Glutamatergic neuron (in vitro differentiated cells): ENCODE measurements at regions not wholly inside any gene's neighbourhood (a gene's known extent, or its start where the extent isn't known, plus 50 kb on each side); places are given as distances from the start of the nearest gene placed in this dataset.

ENCODE experiments used
- DNase-seq: peaks from one replicate; pipeline ENCODE4 v3.0.0; 2022
- H3K27ac Mint-ChIP-seq: one replicate; pipeline ENCODE4 v1.8.0; 2020; ENCODE audit warnings: mild to moderate bottlenecking, mixed read lengths, inconsistent platforms; ENCODE audit not compliant: unreplicated experiment
- H3K27me3 Mint-ChIP-seq: one replicate; pipeline ENCODE4 v1.8.0; 2020; ENCODE audit warnings: mild to moderate bottlenecking, moderate library complexity, mixed read lengths, inconsistent platforms; ENCODE audit not compliant: unreplicated experiment
- H3K36me3 Mint-ChIP-seq: one replicate; pipeline ENCODE4 v1.8.0; 2020; ENCODE audit warnings: mild to moderate bottlenecking, mixed read lengths, inconsistent platforms; ENCODE audit not compliant: unreplicated experiment
- H3K4me1 Mint-ChIP-seq: one replicate; pipeline ENCODE4 v1.8.0; 2020; ENCODE audit warnings: mild to moderate bottlenecking, low read depth, mixed read lengths, inconsistent platforms; ENCODE audit not compliant: unreplicated experiment
- H3K4me3 Mint-ChIP-seq: one replicate; pipeline ENCODE4 v1.8.0; 2020; ENCODE audit warnings: mild to moderate bottlenecking, mixed read lengths, inconsistent platforms; ENCODE audit not compliant: unreplicated experiment
- H3K9me3 Mint-ChIP-seq: one replicate; pipeline ENCODE4 v1.8.0; 2020; ENCODE audit warnings: mild to moderate bottlenecking, moderate library complexity, mixed read lengths, inconsistent platforms; ENCODE audit not compliant: unreplicated experiment
- CTCF ChIP-seq: fragments of 200-600 bp; sonication (generic); IDR thresholded peaks from one replicate; pipeline ENCODE4 v1.5.0; 2021; ENCODE audit not compliant: partially characterized antibody, unreplicated experiment

GRCh38 chr21:38747810-38748209 lies 57.9 kb upstream of the ETS2 start:
- peaks cover 2% of the 10 kb centered on the region for H3K4me1 Mint-ChIP-seq
- DNase-seq = no peak
- no peak overlapping the region for H3K4me3 Mint-ChIP-seq
- TF ChIP-seq CTCF = no peak
- H3K36me3 Mint-ChIP-seq = peaks cover 14% of the 10 kb centered on the region
- no peak overlapping the region for H3K27ac Mint-ChIP-seq
- H3K27me3 Mint-ChIP-seq = peaks cover 2% of the 10 kb centered on the region
- H3K9me3 Mint-ChIP-seq = no peaks in the 10 kb centered on the region

GRCh38 chr21:38751379-38752050 lies 54.2 kb upstream of the ETS2 start:
- Mint-ChIP-seq H3K9me3 (no peaks in the 10 kb centered on the region), H3K4me3 (no peak overlapping the region), H3K27me3 (peaks cover 4% of the 10 kb centered on the region), H3K27ac (no peak overlapping the region), H3K4me1 (peaks cover 6% of the 10 kb centered on the region), H3K36me3 (peaks cover 14% of the 10 kb centered on the region)
- TF ChIP-seq CTCF = no peak
- no peak for DNase-seq

- TF ChIP-seq CTCF = no peak
- H3K27me3 Mint-ChIP-seq = peaks cover 4% of the 10 kb centered on the region
- H3K27ac Mint-ChIP-seq = no peak overlapping the region
- H3K9me3 Mint-ChIP-seq = no peaks in the 10 kb centered on the region
- peaks cover 6% of the 10 kb centered on the region for H3K4me1 Mint-ChIP-seq
- peaks cover 10% of the 10 kb centered on the region for H3K36me3 Mint-ChIP-seq
- no peak overlapping the region for H3K4me3 Mint-ChIP-seq
- no peak for DNase-seq
These were observed 53.7 kb upstream of the ETS2 start for GRCh38 chr21:38752051-38752505.

GRCh38 chr21:38753114-38753513 lies 52.6 kb upstream of the ETS2 start:
- DNase-seq = no peak
- no peak overlapping the region for H3K27ac Mint-ChIP-seq
- peaks cover 4% of the 10 kb centered on the region for H3K27me3 Mint-ChIP-seq
- H3K4me1 Mint-ChIP-seq = peaks cover 6% of the 10 kb centered on the region
- peaks cover 10% of the 10 kb centered on the region for H3K36me3 Mint-ChIP-seq
- no peak for TF ChIP-seq CTCF
- H3K9me3 Mint-ChIP-seq = no peaks in the 10 kb centered on the region
- no peak overlapping the region for H3K4me3 Mint-ChIP-seq

- Mint-ChIP-seq H3K4me3 (no peak overlapping the region), H3K9me3 (no peaks in the 10 kb centered on the region), H3K27me3 (peaks cover 4% of the 10 kb centered on the region), H3K27ac (no peak overlapping the region), H3K4me1 (peaks cover 6% of the 10 kb centered on the region), H3K36me3 (peaks cover 10% of the 10 kb centered on the region)
- TF ChIP-seq CTCF = no peak
- DNase-seq = no peak
These were observed 52.2 kb upstream of the ETS2 start for GRCh38 chr21:38753557-38753971.
